ENCODE measurements at regions not wholly inside any gene's neighbourhood (a gene's known extent, or its start where the extent isn't known, plus 50 kb on each side); places are given as distances from the start of the nearest gene placed in this dataset.

DNA sequence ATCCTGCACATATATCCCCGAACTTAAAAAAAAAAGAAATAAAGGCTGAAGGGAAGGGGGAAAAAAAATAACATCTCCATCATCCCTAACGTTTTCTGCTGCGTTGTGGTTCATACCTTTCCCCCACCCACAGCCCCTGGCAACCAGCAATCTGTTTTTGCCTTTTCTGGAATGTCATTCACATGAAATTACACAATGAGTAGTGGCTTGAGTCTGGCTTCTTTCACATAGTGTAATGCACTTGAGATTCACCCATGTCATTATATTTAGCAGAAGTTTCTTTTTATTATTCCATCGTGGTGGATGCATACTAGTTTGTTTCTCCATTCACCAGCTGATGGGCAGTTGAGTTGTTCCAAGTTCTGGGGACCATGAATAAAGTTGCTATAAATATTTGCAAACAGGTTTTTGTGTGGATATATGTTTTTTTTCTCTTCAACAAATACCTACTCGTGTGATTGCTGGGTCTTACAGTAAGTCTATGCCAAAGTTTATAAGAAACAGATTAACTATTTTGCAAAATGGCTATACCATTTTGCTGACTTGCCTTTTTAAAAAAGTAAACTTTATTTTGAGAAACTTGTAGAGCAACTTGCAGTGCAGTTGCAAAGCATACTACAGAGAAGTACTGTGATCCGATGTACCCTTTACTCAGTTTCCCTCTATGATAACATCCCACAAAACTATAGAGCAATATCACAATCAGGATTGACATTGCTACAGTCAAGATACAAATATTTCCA is 322.5 kb downstream of the LPIN1 start:
- no peaks in the 10 kb centered on the region for H3K36me3 ChIP-seq
- H3K4me3 ChIP-seq = no peak overlapping the region
- TF ChIP-seq, protein P1, sequence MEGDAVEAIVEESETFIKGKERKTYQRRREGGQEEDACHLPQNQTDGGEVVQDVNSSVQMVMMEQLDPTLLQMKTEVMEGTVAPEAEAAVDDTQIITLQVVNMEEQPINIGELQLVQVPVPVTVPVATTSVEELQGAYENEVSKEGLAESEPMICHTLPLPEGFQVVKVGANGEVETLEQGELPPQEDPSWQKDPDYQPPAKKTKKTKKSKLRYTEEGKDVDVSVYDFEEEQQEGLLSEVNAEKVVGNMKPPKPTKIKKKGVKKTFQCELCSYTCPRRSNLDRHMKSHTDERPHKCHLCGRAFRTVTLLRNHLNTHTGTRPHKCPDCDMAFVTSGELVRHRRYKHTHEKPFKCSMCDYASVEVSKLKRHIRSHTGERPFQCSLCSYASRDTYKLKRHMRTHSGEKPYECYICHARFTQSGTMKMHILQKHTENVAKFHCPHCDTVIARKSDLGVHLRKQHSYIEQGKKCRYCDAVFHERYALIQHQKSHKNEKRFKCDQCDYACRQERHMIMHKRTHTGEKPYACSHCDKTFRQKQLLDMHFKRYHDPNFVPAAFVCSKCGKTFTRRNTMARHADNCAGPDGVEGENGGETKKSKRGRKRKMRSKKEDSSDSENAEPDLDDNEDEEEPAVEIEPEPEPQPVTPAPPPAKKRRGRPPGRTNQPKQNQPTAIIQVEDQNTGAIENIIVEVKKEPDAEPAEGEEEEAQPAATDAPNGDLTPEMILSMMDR (IDR thresholded peaks at IDR 0.05) = no peak
- TF ChIP-seq POLR2AphosphoS5 (IDR thresholded peaks at IDR 0.05) (no peak), EP300 (IDR thresholded peaks at IDR 0.05) (no peak), POLR2A (IDR thresholded peaks at IDR 0.05) (no peak)
- no peak overlapping the region for H3K27ac ChIP-seq
- H3K9me3 ChIP-seq = no peaks in the 10 kb centered on the region
- 68 to 74% methylated on average over 6 of the region's 6 CpGs for WGBS, 2 donors
- intact Hi-C loops (cut with DNase I) = no loop called here
- no peaks in the 10 kb centered on the region for H3K27me3 ChIP-seq
- H3K4me1 ChIP-seq = peaks cover 0 to 8% (median 6%) of the 10 kb centered on the region in 4 donors
- DNase-seq = no peak

DNA sequence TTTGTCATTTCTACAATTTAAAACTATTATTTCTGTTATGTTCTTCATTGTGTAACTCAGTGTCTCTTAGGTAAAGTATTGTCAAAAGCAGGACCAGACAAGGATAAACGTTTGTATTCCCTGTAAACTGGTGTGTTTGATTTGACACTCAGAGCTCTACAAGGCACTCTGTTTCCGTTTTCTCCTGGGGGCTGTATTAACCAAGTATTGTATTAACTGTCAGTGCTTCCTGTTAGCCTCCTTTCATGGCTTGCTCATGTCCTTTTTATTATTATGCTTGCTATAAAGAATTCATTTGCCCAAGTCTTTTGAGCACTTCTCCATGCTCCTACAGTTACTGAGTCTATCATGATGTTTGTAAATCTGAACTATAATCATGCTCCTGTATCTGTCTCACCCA is 323.7 kb downstream of the LPIN1 start:
- DNase-seq = no peak
- TF ChIP-seq, protein P1 (IDR thresholded peaks at IDR 0.05) = no peak
- TF ChIP-seq POLR2AphosphoS5 (IDR thresholded peaks at IDR 0.05) (no peak), POLR2A (IDR thresholded peaks at IDR 0.05) (no peak), EP300 (IDR thresholded peaks at IDR 0.05) (no peak)
- intact Hi-C loops (cut with DNase I) = no loop called here

DNA sequence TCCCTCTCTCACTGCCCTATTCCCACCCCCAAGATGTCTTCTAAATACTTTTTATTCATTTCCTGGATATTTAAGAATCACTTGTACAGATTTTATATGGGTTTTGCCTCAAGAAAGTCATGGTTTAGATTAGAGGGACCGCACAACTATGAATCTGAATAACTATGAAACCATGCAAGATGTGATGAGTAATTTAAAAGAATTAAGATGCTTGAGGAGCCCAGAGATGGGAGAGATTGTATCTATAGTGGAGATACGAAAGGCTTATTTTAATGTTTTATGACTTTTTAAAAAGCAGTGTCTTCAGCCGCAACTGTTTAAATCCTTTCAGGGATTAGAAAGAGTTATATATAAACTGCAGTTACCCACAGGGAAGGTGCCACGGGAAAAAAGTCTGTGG is 324.1 kb downstream of the LPIN1 start:
- TF ChIP-seq, protein P1 (IDR thresholded peaks at IDR 0.05) = no peak
- TF ChIP-seq POLR2AphosphoS5 (IDR thresholded peaks at IDR 0.05) (no peak), POLR2A (IDR thresholded peaks at IDR 0.05) (no peak), EP300 (IDR thresholded peaks at IDR 0.05) (no peak)
- H3K27me3 ChIP-seq = no peaks in the 10 kb centered on the region
- no peak for DNase-seq
- H3K9me3 ChIP-seq = no peaks in the 10 kb centered on the region
- no peak overlapping the region for H3K27ac ChIP-seq
- H3K36me3 ChIP-seq = no peaks in the 10 kb centered on the region
- H3K4me3 ChIP-seq = no peak overlapping the region
- intact Hi-C loops (cut with DNase I) = no loop called here
- 85 to 86% methylated on average over 4 of the region's 4 CpGs for WGBS, 2 donors
- peaks cover 0 to 8% (median 6%) of the 10 kb centered on the region in 4 donors for H3K4me1 ChIP-seq

More for the DNA sequence above, 323.7 kb downstream of the LPIN1 start:
- no peak overlapping the region for H3K4me3 ChIP-seq
- H3K27me3 ChIP-seq = no peaks in the 10 kb centered on the region
- no peaks in the 10 kb centered on the region for H3K36me3 ChIP-seq
- H3K4me1 ChIP-seq = peaks cover 0 to 8% (median 6%) of the 10 kb centered on the region in 4 donors
- WGBS, 2 donors = 26 to 35% methylated on average over 2 of the region's 2 CpGs
- H3K9me3 ChIP-seq = no peaks in the 10 kb centered on the region
- no peak overlapping the region for H3K27ac ChIP-seq

DNA sequence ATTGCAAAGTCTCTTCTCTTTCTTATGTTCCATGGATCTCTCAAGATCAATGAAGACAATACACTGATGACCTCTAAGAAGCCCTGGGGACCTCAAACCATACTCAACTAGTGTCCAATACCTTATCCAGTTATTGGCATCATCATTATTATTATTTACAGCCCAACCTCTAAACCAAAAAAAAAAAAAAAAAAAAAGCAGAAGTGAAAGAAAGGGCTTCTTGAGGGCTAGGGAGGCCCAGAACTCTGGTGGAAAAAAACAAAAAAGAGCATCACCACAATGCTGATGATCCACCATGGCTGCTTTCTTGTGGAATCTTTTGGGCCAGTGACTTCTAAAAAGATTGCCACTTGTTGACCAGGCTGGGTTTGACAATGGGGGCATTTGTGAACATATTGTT is 324.9 kb downstream of the LPIN1 start:
- H3K9me3 ChIP-seq = no peaks in the 10 kb centered on the region

More for the DNA sequence above, 324.9 kb downstream of the LPIN1 start:
- Histone ChIP-seq H3K36me3 (no peaks in the 10 kb centered on the region), H3K27ac (no peak overlapping the region), H3K4me1 (peaks cover 0 to 8% (median 6%) of the 10 kb centered on the region in 4 donors), H3K27me3 (no peaks in the 10 kb centered on the region), H3K4me3 (no peak overlapping the region)
- TF ChIP-seq, protein P1 (IDR thresholded peaks at IDR 0.05) = no peak
- no peak for TF ChIP-seq POLR2AphosphoS5 (IDR thresholded peaks at IDR 0.05)
- no peak for TF ChIP-seq EP300 (IDR thresholded peaks at IDR 0.05)
- no peak for TF ChIP-seq POLR2A (IDR thresholded peaks at IDR 0.05)
- no peak for DNase-seq
- intact Hi-C loops (cut with DNase I) = no loop called here
